WTC11 (cell line): ENCODE measurements at regions not wholly inside any gene's neighbourhood (a gene's known extent, or its start where the extent isn't known, plus 50 kb on each side); places are given as distances from the start of the nearest gene placed in this dataset.
A peak's percentile ranks its signal among the peaks of the same experiment; 100 is the strongest.

Experiments
- ATAC-seq: fragments of 200-7000 bp; cut with Tn5 transposase; 2 replicates; pipeline ENCODE4 v1.10.0; 2021; ENCODE audit warnings: mild to moderate bottlenecking, moderate library complexity
- CTCF ChIA-PET: fragments of 300-600 bp; sonication (Branson Sonifier 250); formaldehyde crosslinking; loops from one replicate; lab custom pipeline; 2021; ENCODE audit warnings: antibody characterized with exemption; lab: Charles Lee
- POLR2A ChIA-PET: fragments of 350-600 bp; sonication (Branson Sonifier 250); formaldehyde crosslinking; loops from one replicate; lab custom pipeline; 2021; ENCODE audit warnings: antibody characterized with exemption; lab: Charles Lee
- DNase-seq: peaks from one replicate; pipeline ENCODE4 v3.0.0; 2021; ENCODE audit warnings: low spot score
- H3K27ac Mint-ChIP-seq: 2 replicates; pipeline ENCODE4 v1.8.0; 2021; ENCODE audit warnings: mixed read lengths
- H3K27me3 Mint-ChIP-seq: 2 replicates; pipeline ENCODE4 v1.8.0; 2021; ENCODE audit warnings: low read depth, mild to moderate bottlenecking, moderate library complexity, mixed read lengths
- H3K36me3 Mint-ChIP-seq: 2 replicates; pipeline ENCODE4 v1.8.0; 2021; ENCODE audit warnings: mixed read lengths
- H3K4me1 Mint-ChIP-seq: 2 replicates; pipeline ENCODE4 v1.8.0; 2022; ENCODE audit warnings: mixed read lengths
- H3K4me3 Mint-ChIP-seq: 2 replicates; pipeline ENCODE4 v1.8.0; 2021; ENCODE audit warnings: mild to moderate bottlenecking, moderate library complexity, mixed read lengths
- H3K9me3 Mint-ChIP-seq: 2 replicates; pipeline ENCODE4 v1.8.0; 2021; ENCODE audit warnings: mixed read lengths
- CBFB ChIP-seq: sonication (generic); formaldehyde crosslinking; IDR thresholded peaks from 2 replicates; pipeline ENCODE4 v1.8.1; 2022; ENCODE audit warnings: mild to moderate bottlenecking, low read depth, missing genetic modification reagents
- CREM ChIP-seq: sonication (generic); formaldehyde crosslinking; IDR thresholded peaks from 2 replicates; pipeline ENCODE4 v1.8.1; 2022; ENCODE audit warnings: mild to moderate bottlenecking, missing genetic modification reagents, moderate library complexity
- ELF4 ChIP-seq: sonication (generic); formaldehyde crosslinking; IDR thresholded peaks from 2 replicates; pipeline ENCODE4 v1.8.1; 2022; ENCODE audit warnings: low read depth, mild to moderate bottlenecking, moderate library complexity, missing genetic modification reagents
- ESRRA ChIP-seq: sonication (generic); formaldehyde crosslinking; IDR thresholded peaks from 2 replicates; pipeline ENCODE4 v1.8.1; 2022; ENCODE audit warnings: mild to moderate bottlenecking, missing genetic modification reagents, borderline replicate concordance
- GABPB1 ChIP-seq: sonication (generic); formaldehyde crosslinking; IDR thresholded peaks from 2 replicates; pipeline ENCODE4 v1.8.1; 2023; ENCODE audit warnings: mild to moderate bottlenecking, missing genetic modification reagents
- GRHL2 ChIP-seq: fragments of 250-450 bp; sonication (Bioruptor Pico); IDR thresholded peaks from 2 replicates; pipeline ENCODE4 v1.8.0; 2022; ENCODE audit warnings: mild to moderate bottlenecking, moderate library complexity; ENCODE audit not compliant: insufficient replicate concordance, severe bottlenecking
- IRF2 ChIP-seq: sonication (generic); formaldehyde crosslinking; IDR thresholded peaks from 2 replicates; pipeline ENCODE4 v1.8.0; 2022; ENCODE audit warnings: low read depth, missing genetic modification reagents, borderline replicate concordance
- JAZF1 ChIP-seq: fragments of 250-450 bp; sonication (Bioruptor Pico); IDR thresholded peaks from 2 replicates; pipeline ENCODE4 v1.9.0; 2021; ENCODE audit warnings: moderate library complexity, mild to moderate bottlenecking, inconsistent platforms
- KAT7 ChIP-seq: sonication (generic); formaldehyde crosslinking; IDR thresholded peaks from 2 replicates; pipeline ENCODE4 v1.8.1; 2023; ENCODE audit warnings: missing genetic modification reagents, mild to moderate bottlenecking, borderline replicate concordance
- MXD4 ChIP-seq: fragments of 250-450 bp; sonication (Bioruptor Pico); IDR thresholded peaks from 2 replicates; pipeline ENCODE4 v1.8.0; 2021; ENCODE audit warnings: mild to moderate bottlenecking, moderate library complexity, borderline replicate concordance
- NFATC4 ChIP-seq: fragments of 250-450 bp; sonication (Bioruptor Pico); IDR thresholded peaks from 2 replicates; pipeline ENCODE4 v1.9.0; 2021; ENCODE audit warnings: mild to moderate bottlenecking
- NFE2L1 ChIP-seq: sonication (generic); formaldehyde crosslinking; IDR thresholded peaks from 2 replicates; pipeline ENCODE4 v1.8.1; 2023; ENCODE audit warnings: missing genetic modification reagents
- NR3C1 ChIP-seq: sonication (generic); formaldehyde crosslinking; conservative IDR thresholded peaks from 2 replicates; pipeline ENCODE4 v1.8.1; 2023; ENCODE audit warnings: low read depth, mild to moderate bottlenecking, missing genetic modification reagents
- RELA ChIP-seq: sonication (generic); formaldehyde crosslinking; IDR thresholded peaks from 2 replicates; pipeline ENCODE4 v1.8.1; 2022; ENCODE audit warnings: missing genetic modification reagents, mild to moderate bottlenecking, borderline replicate concordance
- SMAD3 ChIP-seq: sonication (generic); formaldehyde crosslinking; IDR thresholded peaks from 2 replicates; pipeline ENCODE4 v1.8.0; 2022; ENCODE audit warnings: missing genetic modification reagents, mild to moderate bottlenecking, borderline replicate concordance
- ZNF121 ChIP-seq: sonication (generic); formaldehyde crosslinking; IDR thresholded peaks from 2 replicates; pipeline ENCODE4 v1.8.0; 2023; ENCODE audit warnings: missing genetic modification reagents
- ZNF232 ChIP-seq: sonication (generic); formaldehyde crosslinking; IDR thresholded peaks from 2 replicates; pipeline ENCODE4 v1.8.0; 2022; ENCODE audit warnings: mild to moderate bottlenecking, missing genetic modification reagents
- ZNF263 ChIP-seq: sonication (generic); formaldehyde crosslinking; IDR thresholded peaks from 2 replicates; pipeline ENCODE4 v1.8.1; 2022; ENCODE audit warnings: low read depth, mild to moderate bottlenecking, moderate library complexity, missing genetic modification reagents
- ZNF416 ChIP-seq: fragments of 250-450 bp; sonication (Bioruptor Pico); IDR thresholded peaks from 2 replicates; pipeline ENCODE4 v1.9.0; 2021; ENCODE audit warnings: mild to moderate bottlenecking, inconsistent platforms
- TF ChIP-seq, protein P1 (sequence below): sonication (generic); formaldehyde crosslinking; IDR thresholded peaks from 2 replicates; pipeline ENCODE4 v1.8.1; 2022; ENCODE audit warnings: low read depth, mild to moderate bottlenecking, moderate library complexity, missing genetic modification reagents, borderline replicate concordance
- TF ChIP-seq, protein P2 (sequence below): sonication (generic); formaldehyde crosslinking; IDR thresholded peaks from 2 replicates; pipeline ENCODE4 v1.8.1; 2022; ENCODE audit warnings: mild to moderate bottlenecking, moderate library complexity, missing genetic modification reagents
- TF ChIP-seq, protein P3 (sequence below): fragments of 250-450 bp; sonication (Bioruptor Pico); IDR thresholded peaks from 2 replicates; pipeline ENCODE4 v1.9.0; 2021; ENCODE audit warnings: mild to moderate bottlenecking, borderline replicate concordance
- TF ChIP-seq, protein P4 (sequence below): sonication (generic); formaldehyde crosslinking; IDR thresholded peaks from 2 replicates; pipeline ENCODE4 v1.8.1; 2023; ENCODE audit warnings: mild to moderate bottlenecking, missing genetic modification reagents, moderate library complexity
- TF ChIP-seq, protein P5 (sequence below): sonication (generic); formaldehyde crosslinking; IDR thresholded peaks from 2 replicates; pipeline ENCODE4 v1.8.0; 2022; ENCODE audit warnings: mild to moderate bottlenecking, missing genetic modification reagents

DNA sequence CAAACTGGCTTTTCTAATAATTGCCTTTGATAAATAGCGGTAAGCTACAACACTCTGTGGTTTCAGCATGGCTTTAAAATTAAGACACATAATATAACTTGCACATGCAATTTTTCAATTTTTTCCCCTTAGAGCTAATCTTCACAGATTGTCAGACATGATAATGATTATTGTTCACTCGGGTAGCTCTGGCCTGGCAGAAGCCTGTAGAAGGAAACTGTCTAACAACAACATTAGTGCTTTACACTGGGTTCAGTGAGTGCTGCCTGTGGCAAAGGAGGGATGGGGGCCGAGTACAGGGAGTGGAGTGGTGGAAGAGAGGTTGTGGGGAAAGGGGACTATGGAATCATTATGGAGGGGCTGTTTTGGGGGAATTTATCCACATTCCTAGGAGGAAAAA lies 67.2 kb upstream of the AUTS2 start:
- TF ChIP-seq NFATC4 (CRISPR knock-in tag) (no peak), ELF4 (CRISPR knock-in tag) (no peak), NR3C1 (CRISPR knock-in tag) (no peak), SMAD3 (CRISPR knock-in tag) (no peak)
- TF ChIP-seq, protein P1, sequence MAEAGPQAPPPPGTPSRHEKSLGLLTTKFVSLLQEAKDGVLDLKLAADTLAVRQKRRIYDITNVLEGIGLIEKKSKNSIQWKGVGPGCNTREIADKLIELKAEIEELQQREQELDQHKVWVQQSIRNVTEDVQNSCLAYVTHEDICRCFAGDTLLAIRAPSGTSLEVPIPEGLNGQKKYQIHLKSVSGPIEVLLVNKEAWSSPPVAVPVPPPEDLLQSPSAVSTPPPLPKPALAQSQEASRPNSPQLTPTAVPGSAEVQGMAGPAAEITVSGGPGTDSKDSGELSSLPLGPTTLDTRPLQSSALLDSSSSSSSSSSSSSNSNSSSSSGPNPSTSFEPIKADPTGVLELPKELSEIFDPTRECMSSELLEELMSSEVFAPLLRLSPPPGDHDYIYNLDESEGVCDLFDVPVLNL (CRISPR knock-in tag), result no peak
- ATAC-seq, result no peak
- Mint-ChIP-seq H3K4me3 (no peak overlapping the region), H3K27me3 (peaks cover 31% of the 10 kb centered on the region), H3K4me1 (peaks cover 16% of the 10 kb centered on the region), H3K27ac (no peak overlapping the region), H3K9me3 (no peaks in the 10 kb centered on the region), H3K36me3 (no peaks in the 10 kb centered on the region)
- CTCF ChIA-PET, result no interaction called here
- POLR2A ChIA-PET, result no interaction called here
- DNase-seq, result no peak

DNA sequence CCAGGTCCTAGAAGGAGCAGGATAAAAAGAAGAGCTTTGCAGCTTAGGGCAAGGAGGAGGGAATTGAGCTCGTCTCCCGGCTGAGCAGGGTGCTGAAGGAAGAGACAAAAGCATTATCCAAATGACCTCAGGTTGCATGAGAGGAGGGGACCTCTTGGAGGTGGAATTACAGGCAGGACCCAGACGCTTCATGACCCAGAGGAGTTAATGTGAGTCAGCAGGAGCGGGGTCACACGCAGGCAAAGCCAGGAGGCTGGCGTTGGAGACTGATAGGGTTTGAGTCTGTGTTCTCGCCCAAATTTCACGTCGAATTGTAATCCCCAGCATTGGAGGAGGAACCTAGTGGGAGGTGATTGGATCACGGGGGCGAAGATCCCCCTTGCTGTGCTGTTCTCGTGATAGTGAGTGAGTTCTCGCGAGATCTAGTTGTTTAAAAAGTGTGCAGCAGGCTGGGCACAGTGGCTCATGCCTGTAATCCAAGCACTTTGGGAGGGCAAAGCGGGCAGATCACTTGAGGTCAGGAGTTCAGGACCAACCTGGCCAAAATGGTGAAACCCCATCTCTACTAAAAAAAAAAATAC lies 63.7 kb upstream of the AUTS2 start:
- H3K27me3 Mint-ChIP-seq, result peaks cover 18% of the 10 kb centered on the region
- no peaks in the 10 kb centered on the region for H3K36me3 Mint-ChIP-seq
- ATAC-seq, result peak; percentile 80
- DNase-seq, result peak; percentile 16
- H3K4me3 Mint-ChIP-seq, result no peak overlapping the region
- CTCF ChIA-PET, result interaction anchor here (0.5 kb wide), 2 partner anchors 66 to 118 kb away, joined by 3 to 4 read pairs; no protein-coding TSS in a partner anchor
- H3K4me1 Mint-ChIP-seq, result peaks cover 23% of the 10 kb centered on the region
- POLR2A ChIA-PET, result no interaction called here
- TF ChIP-seq, protein P1 (CRISPR knock-in tag), result no peak
- TF ChIP-seq RELA (CRISPR knock-in tag), result no peak
- no peak for TF ChIP-seq ZNF416 (CRISPR knock-in tag)
- no peak for TF ChIP-seq ZNF232 (CRISPR knock-in tag)
- TF ChIP-seq, protein P2, sequence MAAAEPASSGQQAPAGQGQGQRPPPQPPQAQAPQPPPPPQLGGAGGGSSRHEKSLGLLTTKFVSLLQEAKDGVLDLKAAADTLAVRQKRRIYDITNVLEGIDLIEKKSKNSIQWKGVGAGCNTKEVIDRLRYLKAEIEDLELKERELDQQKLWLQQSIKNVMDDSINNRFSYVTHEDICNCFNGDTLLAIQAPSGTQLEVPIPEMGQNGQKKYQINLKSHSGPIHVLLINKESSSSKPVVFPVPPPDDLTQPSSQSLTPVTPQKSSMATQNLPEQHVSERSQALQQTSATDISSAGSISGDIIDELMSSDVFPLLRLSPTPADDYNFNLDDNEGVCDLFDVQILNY, result no peak
- TF ChIP-seq CBFB (CRISPR knock-in tag), result no peak
- no peak for TF ChIP-seq CREM (CRISPR knock-in tag)
- TF ChIP-seq JAZF1 (CRISPR knock-in tag), result no peak
- TF ChIP-seq NFE2L1 (CRISPR knock-in tag), result no peak
- no peak for TF ChIP-seq ESRRA (CRISPR knock-in tag)
- no peak for TF ChIP-seq MXD4 (CRISPR knock-in tag)
- TF ChIP-seq IRF2, result no peak
- no peak for TF ChIP-seq GABPB1 (CRISPR knock-in tag)
- TF ChIP-seq, protein P3, sequence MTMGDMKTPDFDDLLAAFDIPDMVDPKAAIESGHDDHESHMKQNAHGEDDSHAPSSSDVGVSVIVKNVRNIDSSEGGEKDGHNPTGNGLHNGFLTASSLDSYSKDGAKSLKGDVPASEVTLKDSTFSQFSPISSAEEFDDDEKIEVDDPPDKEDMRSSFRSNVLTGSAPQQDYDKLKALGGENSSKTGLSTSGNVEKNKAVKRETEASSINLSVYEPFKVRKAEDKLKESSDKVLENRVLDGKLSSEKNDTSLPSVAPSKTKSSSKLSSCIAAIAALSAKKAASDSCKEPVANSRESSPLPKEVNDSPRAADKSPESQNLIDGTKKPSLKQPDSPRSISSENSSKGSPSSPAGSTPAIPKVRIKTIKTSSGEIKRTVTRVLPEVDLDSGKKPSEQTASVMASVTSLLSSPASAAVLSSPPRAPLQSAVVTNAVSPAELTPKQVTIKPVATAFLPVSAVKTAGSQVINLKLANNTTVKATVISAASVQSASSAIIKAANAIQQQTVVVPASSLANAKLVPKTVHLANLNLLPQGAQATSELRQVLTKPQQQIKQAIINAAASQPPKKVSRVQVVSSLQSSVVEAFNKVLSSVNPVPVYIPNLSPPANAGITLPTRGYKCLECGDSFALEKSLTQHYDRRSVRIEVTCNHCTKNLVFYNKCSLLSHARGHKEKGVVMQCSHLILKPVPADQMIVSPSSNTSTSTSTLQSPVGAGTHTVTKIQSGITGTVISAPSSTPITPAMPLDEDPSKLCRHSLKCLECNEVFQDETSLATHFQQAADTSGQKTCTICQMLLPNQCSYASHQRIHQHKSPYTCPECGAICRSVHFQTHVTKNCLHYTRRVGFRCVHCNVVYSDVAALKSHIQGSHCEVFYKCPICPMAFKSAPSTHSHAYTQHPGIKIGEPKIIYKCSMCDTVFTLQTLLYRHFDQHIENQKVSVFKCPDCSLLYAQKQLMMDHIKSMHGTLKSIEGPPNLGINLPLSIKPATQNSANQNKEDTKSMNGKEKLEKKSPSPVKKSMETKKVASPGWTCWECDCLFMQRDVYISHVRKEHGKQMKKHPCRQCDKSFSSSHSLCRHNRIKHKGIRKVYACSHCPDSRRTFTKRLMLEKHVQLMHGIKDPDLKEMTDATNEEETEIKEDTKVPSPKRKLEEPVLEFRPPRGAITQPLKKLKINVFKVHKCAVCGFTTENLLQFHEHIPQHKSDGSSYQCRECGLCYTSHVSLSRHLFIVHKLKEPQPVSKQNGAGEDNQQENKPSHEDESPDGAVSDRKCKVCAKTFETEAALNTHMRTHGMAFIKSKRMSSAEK, result no peak
- no peak for TF ChIP-seq GRHL2
- TF ChIP-seq KAT7 (CRISPR knock-in tag), result no peak
- TF ChIP-seq ZNF121 (CRISPR knock-in tag), result no peak
- TF ChIP-seq, protein P4, sequence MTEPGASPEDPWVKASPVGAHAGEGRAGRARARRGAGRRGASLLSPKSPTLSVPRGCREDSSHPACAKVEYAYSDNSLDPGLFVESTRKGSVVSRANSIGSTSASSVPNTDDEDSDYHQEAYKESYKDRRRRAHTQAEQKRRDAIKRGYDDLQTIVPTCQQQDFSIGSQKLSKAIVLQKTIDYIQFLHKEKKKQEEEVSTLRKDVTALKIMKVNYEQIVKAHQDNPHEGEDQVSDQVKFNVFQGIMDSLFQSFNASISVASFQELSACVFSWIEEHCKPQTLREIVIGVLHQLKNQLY (CRISPR knock-in tag), result no peak
- TF ChIP-seq, protein P5, sequence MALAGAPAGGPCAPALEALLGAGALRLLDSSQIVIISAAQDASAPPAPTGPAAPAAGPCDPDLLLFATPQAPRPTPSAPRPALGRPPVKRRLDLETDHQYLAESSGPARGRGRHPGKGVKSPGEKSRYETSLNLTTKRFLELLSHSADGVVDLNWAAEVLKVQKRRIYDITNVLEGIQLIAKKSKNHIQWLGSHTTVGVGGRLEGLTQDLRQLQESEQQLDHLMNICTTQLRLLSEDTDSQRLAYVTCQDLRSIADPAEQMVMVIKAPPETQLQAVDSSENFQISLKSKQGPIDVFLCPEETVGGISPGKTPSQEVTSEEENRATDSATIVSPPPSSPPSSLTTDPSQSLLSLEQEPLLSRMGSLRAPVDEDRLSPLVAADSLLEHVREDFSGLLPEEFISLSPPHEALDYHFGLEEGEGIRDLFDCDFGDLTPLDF, result no peak
- no peak for TF ChIP-seq ZNF263
- no peak overlapping the region for H3K27ac Mint-ChIP-seq
- H3K9me3 Mint-ChIP-seq, result no peaks in the 10 kb centered on the region
